GM12878 (cell line): ENCODE measurements at regions not wholly inside any gene's neighbourhood (a gene's known extent, or its start where the extent isn't known, plus 50 kb on each side); places are given as distances from the start of the nearest gene placed in this dataset.

Source experiments
- ATAC-seq: fragments of 200-7000 bp; cut with Tn5 transposase; 3 replicates; pipeline ENCODE4 v1.9.1; 2020; ENCODE audit warnings: mild to moderate bottlenecking, moderate library complexity
- BruUV-seq: library from RNA; stranded (reverse); fragments of 400-500 nt; replicated peaks from 2 replicates; lab custom pipeline; 2021; lab: Mats Ljungman, UMichigan
- CTCF ChIA-PET: fragments of 300-600 bp; sonication (Branson Sonifier 250); formaldehyde crosslinking; extraction: SDS; loops from one replicate; lab custom pipeline; 2021; ENCODE audit warnings: inconsistent platforms; lab: Yijun Ruan, JAX
- POLR2A ChIA-PET: fragments of 350-600 bp; formaldehyde crosslinking; extraction: SDS; loops from one replicate; lab custom pipeline; 2021; ENCODE audit warnings: inconsistent platforms; lab: Charles Lee
- RAD21 ChIA-PET: fragments of 300-600 bp; sonication (Branson Sonifier 250); formaldehyde crosslinking; loops from one replicate; lab custom pipeline; 2023; ENCODE audit warnings: antibody characterized with exemption; ENCODE audit not compliant: unreplicated experiment; lab: Charles Lee
- SMC1A ChIA-PET: fragments of 300-600 bp; sonication (Branson Sonifier 250); formaldehyde crosslinking; loops from one replicate; lab custom pipeline; 2023; ENCODE audit not compliant: unreplicated experiment, uncharacterized antibody; lab: Charles Lee
- DNase-seq: peaks from one replicate; pipeline ENCODE4 v3.0.0-alpha.2; 2011; ENCODE audit warnings: low read depth, low spot score
- FAIRE-seq: peaks from 3 replicates; lab custom pipeline; 2011; peaks lifted over from hg19 to GRCh38; lab: Jason Lieb, UNC
- H2AFZ ChIP-seq: 2 replicates; pipeline ENCODE4 v1.6.0; 2011; ENCODE audit warnings: low read depth, low read length, control low read depth; ENCODE audit not compliant: control insufficient read depth
- H3K27ac ChIP-seq: 2 replicates; pipeline ENCODE4 v1.5.1; 2011; ENCODE audit warnings: control low read depth; ENCODE audit not compliant: control insufficient read depth, insufficient read depth
- H3K27me3 ChIP-seq, 2 experiments: replicated peaks in 1 of 2; 2 replicates each; pipeline versions ENCODE4 v1.6.0 to v1.6.1; 2011; ENCODE audit warnings: low read length in 1 of 2; ENCODE audit not compliant: control insufficient read depth in 2 of 2, insufficient read depth in 2 of 2
- H3K36me3 ChIP-seq, 2 experiments: 2 replicates each; pipeline ENCODE4 v1.5.1; 2011; ENCODE audit warnings: low read length in 1 of 2; ENCODE audit not compliant: control insufficient read depth in 2 of 2, insufficient read depth in 2 of 2
- H3K4me1 ChIP-seq: 2 replicates; pipeline ENCODE4 v1.6.1; 2011; ENCODE audit warnings: mild to moderate bottlenecking, low read length, moderate library complexity, mixed read lengths; ENCODE audit not compliant: control insufficient read depth, insufficient read depth
- H3K4me2 ChIP-seq: 2 replicates; pipeline ENCODE4 v1.6.0; 2011; ENCODE audit warnings: control low read depth; ENCODE audit not compliant: control insufficient read depth, insufficient read depth
- H3K4me3 ChIP-seq: fragments of 200-600 bp; sonication (generic); 2 replicates; pipeline ENCODE4 v1.5.1; 2016
- H3K79me2 ChIP-seq: 2 replicates; pipeline ENCODE4 v1.6.0; 2011; ENCODE audit warnings: low read length; ENCODE audit not compliant: control insufficient read depth, insufficient read depth
- H3K9ac ChIP-seq: 2 replicates; pipeline ENCODE4 v1.8.0; 2011; ENCODE audit warnings: low read length, control low read depth, mixed read lengths; ENCODE audit not compliant: control insufficient read depth, insufficient read depth
- H3K9me3 ChIP-seq: replicated peaks from 3 replicates; pipeline ENCODE4 v1.5.1; 2011; ENCODE audit warnings: mild to moderate bottlenecking, low read length; ENCODE audit not compliant: control insufficient read depth, insufficient read depth
- H4K20me1 ChIP-seq: 2 replicates; pipeline ENCODE4 v1.6.0; 2011; ENCODE audit not compliant: control insufficient read depth, insufficient read depth
- ASH2L ChIP-seq: fragments of 300-600, 200-600 bp; sonication (generic); IDR thresholded peaks from 2 replicates; pipeline ENCODE4 v1.6.1; 2017; ENCODE audit warnings: low read depth, mild to moderate bottlenecking, borderline replicate concordance
- CHD2 ChIP-seq: IDR thresholded peaks from 2 replicates; pipeline ENCODE4 v1.6.1; 2011; ENCODE audit warnings: low read depth, low read length, improper control_type of control experiment, borderline replicate concordance
- CREB1 ChIP-seq: IDR thresholded peaks from 2 replicates; pipeline ENCODE4 v1.6.1; 2012; ENCODE audit warnings: low read depth, mild to moderate bottlenecking, inconsistent platforms
- EZH2 ChIP-seq: IDR thresholded peaks from 2 replicates; pipeline ENCODE4 v1.6.1; 2012; ENCODE audit warnings: low read depth, mild to moderate bottlenecking, control low read depth, inconsistent platforms, low read length, borderline replicate concordance; ENCODE audit not compliant: control insufficient read depth
- MYC ChIP-seq: IDR thresholded peaks from 2 replicates; pipeline ENCODE4 v1.6.1; 2011; ENCODE audit warnings: mild to moderate bottlenecking, low read length, moderate library complexity, inconsistent platforms; ENCODE audit not compliant: insufficient read depth, insufficient replicate concordance, insufficient read length, severe bottlenecking
- NBN ChIP-seq: fragments of 450-650 bp; IDR thresholded peaks from 2 replicates; pipeline ENCODE4 v1.6.1; 2016
- POLR2A ChIP-seq: IDR thresholded peaks from 2 replicates; pipeline ENCODE4 v1.6.1; 2011; ENCODE audit warnings: low read depth, mild to moderate bottlenecking, low read length
- POLR2AphosphoS2 ChIP-seq: IDR thresholded peaks from 2 replicates; pipeline ENCODE4 v1.6.1; 2011; ENCODE audit warnings: low read depth, mild to moderate bottlenecking, low read length, improper control_type of control experiment, moderate library complexity
- RAD21 ChIP-seq: IDR thresholded peaks from 2 replicates; pipeline ENCODE4 v1.6.1; 2011; ENCODE audit warnings: mild to moderate bottlenecking, low read depth, low read length, moderate library complexity; ENCODE audit not compliant: insufficient read depth
- TCF3 ChIP-seq: IDR thresholded peaks from 2 replicates; pipeline ENCODE4 v1.6.1; 2012; ENCODE audit warnings: low read depth, mild to moderate bottlenecking, low read length, borderline replicate concordance; ENCODE audit not compliant: insufficient read depth
- ZNF217 ChIP-seq: fragments of 450-650 bp; IDR thresholded peaks from 2 replicates; pipeline ENCODE4 v1.6.1; 2017; ENCODE audit warnings: antibody characterized with exemption, mild to moderate bottlenecking
- WGBS: methylation state at CpG from one replicate; pipeline ENCODE4 v1.1.6; 2016; ENCODE audit warnings: low lambda C conversion rate; ENCODE audit not compliant: insufficient replicate concordance, insufficient coverage; ENCODE audit errors: missing lambda C conversion rate; 5-methylcytosine and 5-hydroxymethylcytosine counted together
- in situ Hi-C: fragments of 300-500 bp; cut with MboI; formaldehyde crosslinking; loops from 9 replicates; pipeline ENCODE4 v1.14.3; 2018; ENCODE audit warnings: mixed read lengths
- intact Hi-C: fragments of 100-400 bp; cut with micrococcal nuclease; formaldehyde crosslinking; loops from one replicate; pipeline ENCODE4 v1.14.2; 2022; ENCODE audit not compliant: unreplicated experiment
- TF ChIP-seq, protein P1 (sequence below): fragments of 450-650 bp; formaldehyde crosslinking; IDR thresholded peaks from 2 replicates; pipeline ENCODE4 v1.5.0; 2022; ENCODE audit warnings: mild to moderate bottlenecking, missing genetic modification characterization
- TF ChIP-seq, protein P2 (sequence below): fragments of 450-650 bp; IDR thresholded peaks from 2 replicates; pipeline ENCODE4 v1.6.1; 2017; ENCODE audit warnings: low read depth, mild to moderate bottlenecking, moderate library complexity
- TF ChIP-seq, protein P3 (sequence below): IDR thresholded peaks from 2 replicates; pipeline ENCODE4 v1.6.1; 2011; ENCODE audit warnings: borderline replicate concordance, low read depth, mild to moderate bottlenecking, moderate library complexity, low read length; ENCODE audit not compliant: insufficient read depth, poor library complexity, severe bottlenecking
- TF ChIP-seq, protein P4 (sequence below): fragments of 450-650 bp; IDR thresholded peaks from 2 replicates; pipeline ENCODE4 v1.6.1; 2018; ENCODE audit warnings: borderline replicate concordance, mild to moderate bottlenecking; ENCODE audit not compliant: partially characterized antibody

DNA sequence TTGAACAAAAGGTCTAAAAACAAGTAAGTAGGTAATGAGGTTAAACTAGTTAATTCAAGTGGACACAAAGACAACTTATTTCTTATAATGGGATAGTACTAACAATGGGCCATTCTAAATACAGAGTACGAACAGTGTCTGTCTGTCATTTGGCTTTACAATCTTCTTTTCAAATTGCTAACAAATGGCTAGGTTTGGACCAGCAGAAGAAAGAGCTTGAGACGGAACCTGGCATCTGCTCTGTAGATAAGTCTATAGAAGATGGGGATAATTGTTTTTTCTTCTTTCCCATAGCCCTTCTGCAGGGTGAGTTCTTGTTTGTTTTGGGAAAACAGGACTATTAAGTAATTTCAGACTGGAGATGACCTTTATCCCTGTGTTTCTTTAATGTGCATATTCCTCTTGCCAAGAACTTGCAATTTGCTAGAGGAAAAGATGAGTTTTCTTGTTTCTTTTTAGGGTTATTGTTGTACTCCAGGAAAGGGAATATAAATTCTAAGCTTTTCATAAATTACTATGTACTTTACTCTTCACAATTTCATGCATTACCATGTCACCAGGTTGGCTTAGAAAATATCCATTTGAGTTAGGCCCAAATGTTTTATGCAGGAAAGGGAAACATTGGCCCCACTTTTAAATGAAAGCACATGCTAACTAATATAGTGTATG lies 500.5 kb upstream of the SYT4 start:
- Histone ChIP-seq H3K79me2 (no peaks in the 10 kb centered on the region), H3K4me1 (no peaks in the 10 kb centered on the region), H3K4me2 (no peak overlapping the region), H2AFZ (no peak overlapping the region), H3K27ac (no peak overlapping the region), H3K9me3 (no peaks in the 10 kb centered on the region), H4K20me1 (no peaks in the 10 kb centered on the region), H3K36me3 (no peaks in the 10 kb centered on the region), H3K9ac (no peak overlapping the region), H3K27me3 (no peaks in the 10 kb centered on the region), H3K4me3 (no peak overlapping the region)
- in situ Hi-C loops = no loop called here
- BruUV-seq = no TSS peak
- POLR2A ChIA-PET = no interaction called here
- CTCF ChIA-PET = no interaction called here
- 3% methylated on average over 2 of the region's 2 CpGs for WGBS
- intact Hi-C loops = no loop called here
- FAIRE-seq (no peak), ATAC-seq (no peak), DNase-seq (no peak)
- SMC1A ChIA-PET = no interaction called here
- RAD21 ChIA-PET = no interaction called here
- TF ChIP-seq CHD2 (no peak), POLR2A (no peak), ASH2L (no peak), MYC (no peak), RAD21 (no peak), ZNF217 (no peak), NBN (no peak), EZH2 (no peak), POLR2AphosphoS2 (no peak), CREB1 (no peak), TCF3 (no peak)
- TF ChIP-seq, protein P1, sequence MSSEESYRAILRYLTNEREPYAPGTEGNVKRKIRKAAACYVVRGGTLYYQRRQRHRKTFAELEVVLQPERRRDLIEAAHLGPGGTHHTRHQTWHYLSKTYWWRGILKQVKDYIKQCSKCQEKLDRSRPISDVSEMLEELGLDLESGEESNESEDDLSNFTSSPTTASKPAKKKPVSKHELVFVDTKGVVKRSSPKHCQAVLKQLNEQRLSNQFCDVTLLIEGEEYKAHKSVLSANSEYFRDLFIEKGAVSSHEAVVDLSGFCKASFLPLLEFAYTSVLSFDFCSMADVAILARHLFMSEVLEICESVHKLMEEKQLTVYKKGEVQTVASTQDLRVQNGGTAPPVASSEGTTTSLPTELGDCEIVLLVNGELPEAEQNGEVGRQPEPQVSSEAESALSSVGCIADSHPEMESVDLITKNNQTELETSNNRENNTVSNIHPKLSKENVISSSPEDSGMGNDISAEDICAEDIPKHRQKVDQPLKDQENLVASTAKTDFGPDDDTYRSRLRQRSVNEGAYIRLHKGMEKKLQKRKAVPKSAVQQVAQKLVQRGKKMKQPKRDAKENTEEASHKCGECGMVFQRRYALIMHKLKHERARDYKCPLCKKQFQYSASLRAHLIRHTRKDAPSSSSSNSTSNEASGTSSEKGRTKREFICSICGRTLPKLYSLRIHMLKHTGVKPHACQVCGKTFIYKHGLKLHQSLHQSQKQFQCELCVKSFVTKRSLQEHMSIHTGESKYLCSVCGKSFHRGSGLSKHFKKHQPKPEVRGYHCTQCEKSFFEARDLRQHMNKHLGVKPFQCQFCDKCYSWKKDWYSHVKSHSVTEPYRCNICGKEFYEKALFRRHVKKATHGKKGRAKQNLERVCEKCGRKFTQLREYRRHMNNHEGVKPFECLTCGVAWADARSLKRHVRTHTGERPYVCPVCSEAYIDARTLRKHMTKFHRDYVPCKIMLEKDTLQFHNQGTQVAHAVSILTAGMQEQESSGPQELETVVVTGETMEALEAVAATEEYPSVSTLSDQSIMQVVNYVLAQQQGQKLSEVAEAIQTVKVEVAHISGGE (CRISPR knock-in tag) = no peak
- TF ChIP-seq, protein P2, sequence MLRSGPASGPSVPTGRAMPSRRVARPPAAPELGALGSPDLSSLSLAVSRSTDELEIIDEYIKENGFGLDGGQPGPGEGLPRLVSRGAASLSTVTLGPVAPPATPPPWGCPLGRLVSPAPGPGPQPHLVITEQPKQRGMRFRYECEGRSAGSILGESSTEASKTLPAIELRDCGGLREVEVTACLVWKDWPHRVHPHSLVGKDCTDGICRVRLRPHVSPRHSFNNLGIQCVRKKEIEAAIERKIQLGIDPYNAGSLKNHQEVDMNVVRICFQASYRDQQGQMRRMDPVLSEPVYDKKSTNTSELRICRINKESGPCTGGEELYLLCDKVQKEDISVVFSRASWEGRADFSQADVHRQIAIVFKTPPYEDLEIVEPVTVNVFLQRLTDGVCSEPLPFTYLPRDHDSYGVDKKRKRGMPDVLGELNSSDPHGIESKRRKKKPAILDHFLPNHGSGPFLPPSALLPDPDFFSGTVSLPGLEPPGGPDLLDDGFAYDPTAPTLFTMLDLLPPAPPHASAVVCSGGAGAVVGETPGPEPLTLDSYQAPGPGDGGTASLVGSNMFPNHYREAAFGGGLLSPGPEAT = no peak
- TF ChIP-seq, protein P3, sequence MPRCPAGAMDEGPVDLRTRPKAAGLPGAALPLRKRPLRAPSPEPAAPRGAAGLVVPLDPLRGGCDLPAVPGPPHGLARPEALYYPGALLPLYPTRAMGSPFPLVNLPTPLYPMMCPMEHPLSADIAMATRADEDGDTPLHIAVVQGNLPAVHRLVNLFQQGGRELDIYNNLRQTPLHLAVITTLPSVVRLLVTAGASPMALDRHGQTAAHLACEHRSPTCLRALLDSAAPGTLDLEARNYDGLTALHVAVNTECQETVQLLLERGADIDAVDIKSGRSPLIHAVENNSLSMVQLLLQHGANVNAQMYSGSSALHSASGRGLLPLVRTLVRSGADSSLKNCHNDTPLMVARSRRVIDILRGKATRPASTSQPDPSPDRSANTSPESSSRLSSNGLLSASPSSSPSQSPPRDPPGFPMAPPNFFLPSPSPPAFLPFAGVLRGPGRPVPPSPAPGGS = no peak
- TF ChIP-seq, protein P4, sequence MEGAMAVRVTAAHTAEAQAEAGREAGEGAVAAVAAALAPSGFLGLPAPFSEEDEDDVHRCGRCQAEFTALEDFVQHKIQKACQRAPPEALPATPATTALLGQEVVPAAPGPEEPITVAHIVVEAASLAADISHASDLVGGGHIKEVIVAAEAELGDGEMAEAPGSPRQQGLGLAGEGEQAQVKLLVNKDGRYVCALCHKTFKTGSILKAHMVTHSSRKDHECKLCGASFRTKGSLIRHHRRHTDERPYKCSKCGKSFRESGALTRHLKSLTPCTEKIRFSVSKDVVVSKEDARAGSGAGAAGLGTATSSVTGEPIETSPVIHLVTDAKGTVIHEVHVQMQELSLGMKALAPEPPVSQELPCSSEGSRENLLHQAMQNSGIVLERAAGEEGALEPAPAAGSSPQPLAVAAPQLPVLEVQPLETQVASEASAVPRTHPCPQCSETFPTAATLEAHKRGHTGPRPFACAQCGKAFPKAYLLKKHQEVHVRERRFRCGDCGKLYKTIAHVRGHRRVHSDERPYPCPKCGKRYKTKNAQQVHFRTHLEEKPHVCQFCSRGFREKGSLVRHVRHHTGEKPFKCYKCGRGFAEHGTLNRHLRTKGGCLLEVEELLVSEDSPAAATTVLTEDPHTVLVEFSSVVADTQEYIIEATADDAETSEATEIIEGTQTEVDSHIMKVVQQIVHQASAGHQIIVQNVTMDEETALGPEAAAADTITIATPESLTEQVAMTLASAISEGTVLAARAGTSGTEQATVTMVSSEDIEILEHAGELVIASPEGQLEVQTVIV = no peak
